ENCODE measurements at regions not wholly inside any gene's neighbourhood (a gene's known extent, or its start where the extent isn't known, plus 50 kb on each side); places are given as distances from the start of the nearest gene placed in this dataset.

DNA sequence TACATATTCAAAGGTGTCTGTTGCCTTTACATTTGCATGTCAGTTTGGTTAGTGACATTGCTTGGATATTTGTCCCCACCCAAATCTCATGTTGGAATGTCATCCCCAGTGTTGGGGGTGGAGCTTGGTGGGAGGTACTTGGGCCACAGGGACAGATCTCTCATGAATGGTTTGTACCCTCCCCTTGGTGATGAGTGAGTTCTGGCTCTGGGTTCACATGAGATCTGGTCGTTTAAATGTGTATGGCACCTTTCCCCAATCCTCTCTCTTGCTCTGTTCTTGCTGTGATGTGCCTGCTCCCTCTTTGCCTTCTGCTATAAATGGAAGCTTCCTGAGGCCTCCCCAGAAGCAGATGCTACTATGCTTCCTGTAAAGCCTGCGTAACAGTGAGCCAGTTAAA lies 207.9 kb upstream of the DIO3 start:
- H3K27ac ChIP-seq (ENCODE audit: low read depth), result no peak overlapping the region
- ATAC-seq, result no peak
- Mint-ChIP-seq H3K27ac (no peak overlapping the region), H3K9me3 (peaks cover 53% of the 10 kb centered on the region), H3K4me3 (no peak overlapping the region), H3K4me1 (peaks cover 9% of the 10 kb centered on the region), H3K27me3 (ENCODE audit: insufficient read depth, low read depth, poor library complexity) (peaks cover 5% of the 10 kb centered on the region), H3K36me3 (ENCODE audit: low read depth) (peaks cover 8% of the 10 kb centered on the region; the same call in 2 of the 3 replicates)
- no peak for DNase-seq (ENCODE audit: low spot score)
- no peak overlapping the region for H3K4me3 ChIP-seq
- H3K79me2 ChIP-seq (replicated peaks; ENCODE audit: insufficient read depth), result no peaks in the 10 kb centered on the region
- no peaks in the 10 kb centered on the region for H4K20me1 ChIP-seq (replicated peaks; ENCODE audit: insufficient read depth)
- no peaks in the 10 kb centered on the region for H3K27me3 ChIP-seq (ENCODE audit: insufficient read depth)
- no peak overlapping the region for H2AFZ ChIP-seq
- no peaks in the 10 kb centered on the region for H3K36me3 ChIP-seq (ENCODE audit: insufficient read depth)
- no peaks in the 10 kb centered on the region for H3K4me1 ChIP-seq (ENCODE audit: insufficient read depth)
- no peaks in the 10 kb centered on the region for H3F3A ChIP-seq (replicated peaks; ENCODE audit: low read depth)
- 0 out of 2 replicates have a peak, but pooled peaks cover 3% of the 10 kb centered on the region for H3K9me2 ChIP-seq (ENCODE audit: insufficient read depth)
- TF ChIP-seq STAT1 (IDR thresholded peaks at IDR 0.05; ENCODE audit: unreplicated experiment) (no peak), NANOG (IDR thresholded peaks at IDR 0.05; ENCODE audit: borderline replicate concordance) (no peak), EZH2 (IDR thresholded peaks at IDR 0.05; ENCODE audit: low read depth, unreplicated experiment) (no peak), EZH2phosphoT487 (IDR thresholded peaks at IDR 0.05; ENCODE audit: unreplicated experiment) (no peak), ZNF114 (CRISPR knock-in tag; IDR thresholded peaks at IDR 0.05) (no peak)
- TF ChIP-seq, protein P1, sequence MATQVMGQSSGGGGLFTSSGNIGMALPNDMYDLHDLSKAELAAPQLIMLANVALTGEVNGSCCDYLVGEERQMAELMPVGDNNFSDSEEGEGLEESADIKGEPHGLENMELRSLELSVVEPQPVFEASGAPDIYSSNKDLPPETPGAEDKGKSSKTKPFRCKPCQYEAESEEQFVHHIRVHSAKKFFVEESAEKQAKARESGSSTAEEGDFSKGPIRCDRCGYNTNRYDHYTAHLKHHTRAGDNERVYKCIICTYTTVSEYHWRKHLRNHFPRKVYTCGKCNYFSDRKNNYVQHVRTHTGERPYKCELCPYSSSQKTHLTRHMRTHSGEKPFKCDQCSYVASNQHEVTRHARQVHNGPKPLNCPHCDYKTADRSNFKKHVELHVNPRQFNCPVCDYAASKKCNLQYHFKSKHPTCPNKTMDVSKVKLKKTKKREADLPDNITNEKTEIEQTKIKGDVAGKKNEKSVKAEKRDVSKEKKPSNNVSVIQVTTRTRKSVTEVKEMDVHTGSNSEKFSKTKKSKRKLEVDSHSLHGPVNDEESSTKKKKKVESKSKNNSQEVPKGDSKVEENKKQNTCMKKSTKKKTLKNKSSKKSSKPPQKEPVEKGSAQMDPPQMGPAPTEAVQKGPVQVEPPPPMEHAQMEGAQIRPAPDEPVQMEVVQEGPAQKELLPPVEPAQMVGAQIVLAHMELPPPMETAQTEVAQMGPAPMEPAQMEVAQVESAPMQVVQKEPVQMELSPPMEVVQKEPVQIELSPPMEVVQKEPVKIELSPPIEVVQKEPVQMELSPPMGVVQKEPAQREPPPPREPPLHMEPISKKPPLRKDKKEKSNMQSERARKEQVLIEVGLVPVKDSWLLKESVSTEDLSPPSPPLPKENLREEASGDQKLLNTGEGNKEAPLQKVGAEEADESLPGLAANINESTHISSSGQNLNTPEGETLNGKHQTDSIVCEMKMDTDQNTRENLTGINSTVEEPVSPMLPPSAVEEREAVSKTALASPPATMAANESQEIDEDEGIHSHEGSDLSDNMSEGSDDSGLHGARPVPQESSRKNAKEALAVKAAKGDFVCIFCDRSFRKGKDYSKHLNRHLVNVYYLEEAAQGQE (IDR thresholded peaks at IDR 0.05; ENCODE audit: unreplicated experiment), result no peak
- TF ChIP-seq, protein P2, sequence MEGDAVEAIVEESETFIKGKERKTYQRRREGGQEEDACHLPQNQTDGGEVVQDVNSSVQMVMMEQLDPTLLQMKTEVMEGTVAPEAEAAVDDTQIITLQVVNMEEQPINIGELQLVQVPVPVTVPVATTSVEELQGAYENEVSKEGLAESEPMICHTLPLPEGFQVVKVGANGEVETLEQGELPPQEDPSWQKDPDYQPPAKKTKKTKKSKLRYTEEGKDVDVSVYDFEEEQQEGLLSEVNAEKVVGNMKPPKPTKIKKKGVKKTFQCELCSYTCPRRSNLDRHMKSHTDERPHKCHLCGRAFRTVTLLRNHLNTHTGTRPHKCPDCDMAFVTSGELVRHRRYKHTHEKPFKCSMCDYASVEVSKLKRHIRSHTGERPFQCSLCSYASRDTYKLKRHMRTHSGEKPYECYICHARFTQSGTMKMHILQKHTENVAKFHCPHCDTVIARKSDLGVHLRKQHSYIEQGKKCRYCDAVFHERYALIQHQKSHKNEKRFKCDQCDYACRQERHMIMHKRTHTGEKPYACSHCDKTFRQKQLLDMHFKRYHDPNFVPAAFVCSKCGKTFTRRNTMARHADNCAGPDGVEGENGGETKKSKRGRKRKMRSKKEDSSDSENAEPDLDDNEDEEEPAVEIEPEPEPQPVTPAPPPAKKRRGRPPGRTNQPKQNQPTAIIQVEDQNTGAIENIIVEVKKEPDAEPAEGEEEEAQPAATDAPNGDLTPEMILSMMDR (conservative IDR thresholded peaks at IDR 0.05; ENCODE audit: low read depth in 2 of 2), result no peak
- no peak overlapping the region for H3K4me2 ChIP-seq

DNA sequence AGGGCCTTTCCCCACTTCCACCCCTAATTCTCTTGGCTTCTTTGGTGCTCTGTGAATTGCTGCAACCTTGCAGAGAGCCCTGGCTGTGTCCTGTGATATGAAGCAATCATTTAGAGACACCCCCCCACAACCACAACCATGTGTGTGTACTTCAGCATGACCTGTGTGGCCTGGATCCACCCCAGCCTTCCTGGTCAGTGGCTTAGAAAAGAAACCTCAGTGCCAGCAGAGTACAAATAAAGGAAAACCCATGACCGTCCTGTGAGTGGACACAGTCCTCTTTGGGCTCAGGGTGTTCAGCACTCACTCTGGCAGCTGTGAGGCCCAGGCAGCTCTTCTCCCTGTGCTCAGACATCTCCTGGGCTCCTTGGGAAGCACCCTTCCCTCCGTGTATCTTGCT lies 206.6 kb upstream of the DIO3 start:
- Mint-ChIP-seq H3K4me1 (peaks cover 11% of the 10 kb centered on the region), H3K9me3 (peaks cover 40% of the 10 kb centered on the region), H3K27me3 (ENCODE audit: insufficient read depth, low read depth, poor library complexity) (peaks cover 7% of the 10 kb centered on the region), H3K36me3 (ENCODE audit: low read depth) (peaks cover 5% of the 10 kb centered on the region; the same call in 2 of the 3 replicates), H3K4me3 (no peak overlapping the region), H3K27ac (no peak overlapping the region)
- no peak for ATAC-seq
- H3K27me3 ChIP-seq (ENCODE audit: insufficient read depth), result no peaks in the 10 kb centered on the region
- no peaks in the 10 kb centered on the region for H3F3A ChIP-seq (replicated peaks; ENCODE audit: low read depth)
- H3K27ac ChIP-seq (ENCODE audit: low read depth), result no peak overlapping the region
- no peak for DNase-seq (ENCODE audit: low spot score)
- H3K4me2 ChIP-seq, result no peak overlapping the region
- H3K79me2 ChIP-seq (replicated peaks; ENCODE audit: insufficient read depth), result no peaks in the 10 kb centered on the region
- H3K4me3 ChIP-seq, result no peak overlapping the region
- no peaks in the 10 kb centered on the region for H3K36me3 ChIP-seq (ENCODE audit: insufficient read depth)
- H3K9me2 ChIP-seq (ENCODE audit: insufficient read depth), result 0 out of 2 replicates have a peak, but pooled peaks cover 3% of the 10 kb centered on the region
- no peaks in the 10 kb centered on the region for H3K4me1 ChIP-seq (ENCODE audit: insufficient read depth)
- H4K20me1 ChIP-seq (replicated peaks; ENCODE audit: insufficient read depth), result no peaks in the 10 kb centered on the region
- no peak overlapping the region for H2AFZ ChIP-seq
- TF ChIP-seq JUNB (IDR thresholded peaks at IDR 0.05; ENCODE audit: unreplicated experiment) (no peak), ZNF462 (CRISPR knock-in tag; IDR thresholded peaks at IDR 0.05) (no peak)
- TF ChIP-seq, protein P3, sequence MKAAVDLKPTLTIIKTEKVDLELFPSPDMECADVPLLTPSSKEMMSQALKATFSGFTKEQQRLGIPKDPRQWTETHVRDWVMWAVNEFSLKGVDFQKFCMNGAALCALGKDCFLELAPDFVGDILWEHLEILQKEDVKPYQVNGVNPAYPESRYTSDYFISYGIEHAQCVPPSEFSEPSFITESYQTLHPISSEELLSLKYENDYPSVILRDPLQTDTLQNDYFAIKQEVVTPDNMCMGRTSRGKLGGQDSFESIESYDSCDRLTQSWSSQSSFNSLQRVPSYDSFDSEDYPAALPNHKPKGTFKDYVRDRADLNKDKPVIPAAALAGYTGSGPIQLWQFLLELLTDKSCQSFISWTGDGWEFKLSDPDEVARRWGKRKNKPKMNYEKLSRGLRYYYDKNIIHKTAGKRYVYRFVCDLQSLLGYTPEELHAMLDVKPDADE (IDR thresholded peaks at IDR 0.05), result no peak
